HG02798 (cell line): ENCODE measurements at regions not wholly inside any gene's neighbourhood (a gene's known extent, or its start where the extent isn't known, plus 50 kb on each side); places are given as distances from the start of the nearest gene placed in this dataset.

Experiments
- ATAC-seq: cut with Tn5 transposase; IDR thresholded peaks from one replicate; pipeline ENCODE4 v1.9.1; 2021; ENCODE audit warnings: mild to moderate bottlenecking; ENCODE audit not compliant: unreplicated experiment, poor library complexity

DNA sequence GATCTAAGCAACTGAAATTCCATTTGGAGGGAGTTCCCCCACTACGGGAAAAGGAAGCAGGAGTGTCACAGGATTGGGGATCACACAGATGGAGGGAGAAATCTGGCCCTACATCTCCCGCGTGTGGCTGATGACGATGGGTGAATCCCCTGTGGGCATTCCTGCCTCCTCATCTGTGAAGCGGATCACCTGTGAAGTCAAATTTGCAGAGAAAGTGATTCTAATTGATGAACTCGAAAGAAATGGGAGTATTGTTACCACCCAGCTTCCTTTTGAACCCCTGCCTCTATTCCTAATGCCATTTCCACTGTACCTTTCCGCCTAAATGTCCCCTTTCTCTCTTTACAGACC lies 92.0 kb downstream of the CMPK2 start:
- ATAC-seq = no peak

DNA sequence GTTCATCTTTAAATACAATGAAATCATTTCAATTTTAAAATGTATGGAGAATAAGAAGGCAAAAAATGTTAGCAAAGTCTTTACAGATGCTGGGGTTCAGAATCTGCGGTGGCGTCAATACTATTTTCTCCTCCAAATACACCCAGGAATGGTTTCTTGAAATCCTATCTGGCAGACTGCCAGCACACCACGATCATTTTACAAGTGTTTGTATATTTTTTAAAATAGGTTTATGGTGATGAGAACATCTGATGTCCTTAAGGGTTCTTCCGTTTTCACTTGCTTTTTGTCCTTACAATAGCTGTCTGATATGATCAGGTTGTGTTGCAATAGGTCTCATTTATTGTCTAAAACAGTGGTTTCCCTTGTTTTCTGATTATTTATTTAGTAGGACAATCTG lies 89.6 kb downstream of the CMPK2 start:
- ATAC-seq = no peak

- ATAC-seq = no peak
Measured at GRCh38 chr2:6777626-6778025, 88.1 kb downstream of the CMPK2 start.

DNA sequence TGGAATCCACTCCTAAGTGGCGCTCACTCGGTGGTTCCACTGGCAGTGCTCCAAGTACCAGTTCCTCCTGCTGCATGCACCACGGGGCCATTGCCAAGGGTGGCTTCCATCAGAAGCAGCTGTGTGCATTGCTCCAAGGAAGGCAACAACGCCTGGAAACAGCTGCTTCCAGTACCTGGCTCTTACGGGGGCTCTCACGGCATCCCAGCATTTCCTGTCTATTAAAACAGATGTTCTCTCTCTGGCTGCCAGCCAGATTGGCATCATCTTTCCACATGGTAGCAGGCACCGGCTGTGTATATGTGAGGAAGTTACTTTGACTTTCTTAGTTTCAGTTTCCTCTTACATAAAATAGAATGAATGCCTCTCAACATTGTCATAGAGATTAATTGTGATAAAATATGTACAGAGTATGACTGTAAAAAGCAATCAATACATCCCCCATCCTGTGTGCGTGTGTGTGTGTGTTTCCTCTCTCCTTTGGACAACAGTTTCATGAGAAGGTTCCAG lies 84.9 kb downstream of the CMPK2 start:
- no peak for ATAC-seq

- no peak for ATAC-seq
Measured at GRCh38 chr2:6782517-6783237, 83.0 kb downstream of the CMPK2 start.

- ATAC-seq = no peak
Measured at GRCh38 chr2:6783238-6783614, 82.5 kb downstream of the CMPK2 start.

GRCh38 chr2:6784291-6784690 lies 81.4 kb downstream of the CMPK2 start:
- no peak for ATAC-seq

DNA sequence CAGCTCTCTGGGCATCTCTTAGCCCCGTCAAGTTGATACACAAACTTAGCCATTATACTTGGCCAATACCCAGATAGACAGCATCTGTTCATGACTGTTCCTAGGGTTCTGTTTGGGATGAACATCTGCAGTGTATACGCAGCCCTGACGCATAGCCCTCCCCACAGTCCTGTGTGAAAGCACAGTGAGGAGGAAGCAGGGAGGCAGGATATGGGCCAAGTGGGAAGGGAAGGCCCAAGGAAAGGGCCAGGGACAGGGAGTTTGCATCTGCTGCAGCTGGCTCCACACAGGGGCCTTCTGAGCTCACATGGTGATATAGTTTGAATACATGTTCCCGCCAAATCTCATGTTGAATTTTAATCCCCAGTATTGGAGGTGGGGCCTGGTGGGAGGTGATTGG lies 80.2 kb downstream of the CMPK2 start:
- ATAC-seq = no peak

DNA sequence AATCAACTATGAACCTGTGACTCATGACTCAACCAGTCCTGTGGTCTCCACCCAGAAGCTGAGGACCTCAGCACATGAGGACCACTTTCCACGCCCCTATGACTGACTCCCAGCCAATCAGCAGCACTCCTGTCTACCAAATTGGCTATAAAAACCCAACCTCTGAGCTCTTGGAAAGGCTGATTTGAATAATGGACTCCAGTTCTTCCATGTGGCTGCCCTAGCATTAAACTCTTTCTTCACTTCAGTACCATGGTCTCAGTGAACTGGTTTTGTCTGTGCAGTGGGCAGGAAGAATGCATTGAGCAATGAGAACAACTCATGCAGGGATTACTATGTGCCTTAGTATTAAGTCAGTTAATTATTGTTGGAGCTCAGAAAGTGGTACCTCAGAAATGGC lies 78.3 kb downstream of the CMPK2 start:
- ATAC-seq = no peak

GRCh38 chr2:6788614-6789013 lies 77.1 kb downstream of the CMPK2 start:
- no peak for ATAC-seq

DNA sequence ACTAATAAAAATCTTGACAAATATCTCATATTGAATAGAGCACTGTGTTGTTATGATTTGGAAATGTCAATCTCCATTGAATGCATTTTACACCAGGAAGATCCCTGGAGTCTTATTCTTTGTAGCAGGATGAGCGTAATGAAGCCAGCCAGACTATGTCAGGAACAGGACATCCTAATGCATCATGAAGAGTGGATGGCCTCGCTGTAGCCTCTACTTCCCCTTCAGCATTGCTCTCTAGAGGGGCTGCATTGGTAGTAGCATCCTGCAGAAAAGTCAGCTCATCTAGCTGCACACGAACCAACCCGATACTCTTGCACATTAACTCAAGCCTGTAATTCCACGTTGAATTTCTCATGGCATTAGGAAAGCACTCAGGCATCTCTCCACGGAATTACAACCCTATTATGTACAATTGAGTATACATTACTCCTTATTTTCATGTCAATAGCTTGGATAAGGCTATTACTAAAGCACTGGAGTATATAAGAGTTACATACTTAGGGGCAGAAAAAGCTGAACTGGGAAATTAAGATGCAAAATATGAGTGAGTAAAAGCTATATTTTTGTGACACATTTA lies 76.1 kb downstream of the CMPK2 start:
- ATAC-seq = no peak

GRCh38 chr2:6791682-6792081 lies 74.0 kb downstream of the CMPK2 start:
- ATAC-seq = no peak

- ATAC-seq = no peak
Measured at GRCh38 chr2:6792883-6793282, 72.8 kb downstream of the CMPK2 start.

DNA sequence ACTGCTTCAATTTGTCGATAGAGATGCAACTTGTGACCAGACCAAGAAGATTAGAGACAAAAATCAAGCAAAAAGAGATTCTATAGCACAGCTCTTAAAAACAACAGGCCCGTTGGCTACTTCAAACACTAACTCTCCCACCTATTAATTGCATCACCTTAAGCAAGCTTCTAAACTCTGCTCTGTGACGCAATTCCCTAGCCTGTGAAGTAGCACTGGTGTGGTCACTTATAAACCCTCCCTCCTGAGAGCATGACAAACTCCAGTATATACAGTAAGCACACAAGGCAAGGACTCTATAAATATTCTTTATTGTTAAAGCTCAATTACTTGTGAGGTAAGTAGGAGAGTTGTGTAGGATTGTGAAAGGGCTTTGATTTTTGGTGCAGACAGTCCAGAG lies 72.3 kb downstream of the CMPK2 start:
- no peak for ATAC-seq

DNA sequence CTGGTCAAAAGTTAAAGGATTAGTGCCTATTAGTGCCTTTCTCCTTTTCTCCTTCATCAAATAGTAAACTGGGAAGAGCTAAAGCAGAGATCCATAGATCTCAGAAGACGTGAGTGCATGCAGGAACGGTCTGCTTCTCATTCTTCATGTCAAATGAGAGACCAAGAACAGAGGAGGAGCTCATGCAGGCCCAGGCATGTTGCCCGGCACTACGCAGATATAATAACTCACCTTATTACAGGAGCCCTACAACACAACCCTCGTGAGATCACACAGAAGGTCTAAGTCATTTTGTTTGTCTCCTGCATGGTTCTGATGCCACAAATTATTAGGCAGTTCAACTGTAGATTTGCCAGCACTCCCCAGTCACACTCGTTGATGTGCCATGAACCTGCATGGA lies 71.8 kb downstream of the CMPK2 start:
- no peak for ATAC-seq

DNA sequence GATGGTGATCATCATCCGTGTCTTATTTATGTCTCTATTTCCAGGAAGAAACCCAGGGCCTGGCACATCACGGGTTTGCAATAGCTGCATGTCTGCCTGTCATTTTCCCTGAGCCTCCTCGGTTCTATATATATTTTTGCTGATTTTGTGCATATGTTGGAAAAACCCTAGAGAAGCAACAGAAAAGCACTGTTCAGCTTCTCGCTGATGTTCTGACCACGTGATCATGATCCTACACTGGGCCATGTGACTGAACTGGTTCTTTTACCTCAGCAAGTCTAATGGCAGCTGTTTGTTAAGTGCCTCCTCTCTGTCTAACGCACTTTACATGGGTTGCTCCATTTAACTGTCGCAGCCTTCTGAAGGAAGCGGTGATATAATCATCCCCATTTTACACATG lies 71.3 kb downstream of the CMPK2 start:
- ATAC-seq = no peak
